Mesenteric fat pad (tissue), 1 donor: ENCODE measurements at regions not wholly inside any gene's neighbourhood (a gene's known extent, or its start where the extent isn't known, plus 50 kb on each side); places are given as distances from the start of the nearest gene placed in this dataset.
"Not testable (repeated sequence)": the region's sequence is repeated elsewhere in the genome, so short reads cannot be mapped to it uniquely, and the experiment has no call there.

Experiments used
- DNase-seq: peaks from one replicate; pipeline ENCODE4 v3.0.0-alpha.2; 2020; ENCODE audit warnings: low spot score
- donor health status: DM: yes; HTN: yes; CAD: no.

DNA sequence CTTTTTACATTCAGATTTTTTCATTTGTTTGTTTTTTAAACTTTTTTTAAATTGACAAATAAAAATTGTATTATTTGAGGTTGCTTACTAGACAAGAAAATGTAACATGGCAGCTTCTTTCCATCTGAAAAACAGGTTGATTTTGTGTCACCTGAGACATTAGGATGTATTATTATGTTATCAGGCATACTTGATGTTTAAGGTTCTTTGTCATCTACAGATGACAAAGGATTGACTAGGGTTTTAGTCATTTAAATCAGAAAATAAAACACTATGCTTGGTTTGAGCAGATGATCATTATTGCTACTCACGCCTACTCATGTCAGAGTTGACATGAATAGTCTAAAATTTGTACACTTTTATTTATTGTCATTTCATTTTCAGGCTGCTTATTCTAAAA is 1494.5 kb downstream of the SLITRK5 start:
- DNase-seq = no peak

DNA sequence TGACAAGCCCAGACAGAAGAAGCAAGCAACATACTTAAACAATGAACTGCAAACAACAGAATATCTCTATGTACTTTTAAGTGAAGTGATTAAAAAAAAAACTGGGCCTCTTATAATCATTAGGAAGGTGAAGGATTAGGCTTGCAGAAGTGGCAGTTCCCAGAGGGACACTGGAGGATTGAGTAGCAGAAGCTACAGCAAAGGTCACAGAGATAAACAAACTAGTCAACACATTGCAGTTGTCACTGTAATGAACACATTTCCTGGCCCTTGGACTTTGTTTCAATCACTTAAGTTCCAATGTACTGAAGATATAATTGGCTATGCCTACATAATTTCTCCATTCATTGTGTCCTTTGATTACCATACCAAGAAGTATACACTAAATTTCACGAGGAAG is 1498.8 kb downstream of the SLITRK5 start:
- no peak for DNase-seq

DNA sequence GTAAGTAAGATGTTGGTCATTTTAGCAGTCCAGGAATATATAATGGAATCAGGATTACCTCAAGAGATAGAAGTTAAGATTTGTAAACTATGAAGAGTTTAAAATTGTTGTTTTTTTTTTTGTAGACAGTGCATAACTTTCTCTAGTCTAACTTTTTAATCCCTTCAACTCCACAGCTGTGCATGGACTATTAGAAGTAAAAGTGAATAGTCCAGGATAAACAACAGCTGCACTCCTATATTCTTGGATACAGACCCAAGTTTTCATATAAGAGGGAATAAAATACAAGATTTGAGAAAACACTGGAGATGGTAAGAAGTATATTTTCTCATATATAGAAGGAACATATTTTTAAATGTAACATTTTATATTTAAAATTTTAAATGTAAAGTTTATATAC is 1509.9 kb downstream of the SLITRK5 start:
- no peak for DNase-seq

DNA sequence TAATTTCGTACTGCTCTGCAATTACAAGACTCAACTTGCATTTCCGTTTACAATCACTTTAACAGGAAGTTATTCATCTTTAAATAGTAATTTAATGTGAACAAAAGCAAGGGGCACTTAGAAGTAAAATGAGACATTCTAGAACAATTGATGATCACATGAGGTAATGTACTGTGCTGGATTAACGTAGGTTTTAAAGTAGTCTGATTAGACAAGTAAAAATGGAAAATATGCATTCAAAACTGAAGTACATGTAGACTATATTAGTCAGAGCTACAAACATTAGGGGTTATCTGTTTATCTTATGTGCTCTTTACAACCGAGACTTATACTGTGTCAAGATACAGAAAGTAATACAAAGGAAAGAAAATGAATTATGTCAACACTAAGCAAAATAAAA is 1528.0 kb downstream of the SLITRK5 start:
- no peak for DNase-seq

GRCh38 chr13:89204435-89204834 is 1533.3 kb downstream of the SLITRK5 start:
- no peak for DNase-seq

GRCh38 chr13:89205856-89206520 is 1534.8 kb downstream of the SLITRK5 start:
- no peak for DNase-seq

GRCh38 chr13:89212186-89212585 is 1541.0 kb downstream of the SLITRK5 start:
- DNase-seq = no peak

- no peak for DNase-seq
Measured at GRCh38 chr13:89214185-89214584, 1543.0 kb downstream of the SLITRK5 start.

- DNase-seq = not testable (repeated sequence)
Measured at GRCh38 chr13:89215319-89215718, 1544.1 kb downstream of the SLITRK5 start.

GRCh38 chr13:89217813-89218212 is 1546.6 kb downstream of the SLITRK5 start:
- DNase-seq = no peak

GRCh38 chr13:89221557-89222158 is 1550.5 kb downstream of the SLITRK5 start:
- no peak for DNase-seq

DNA sequence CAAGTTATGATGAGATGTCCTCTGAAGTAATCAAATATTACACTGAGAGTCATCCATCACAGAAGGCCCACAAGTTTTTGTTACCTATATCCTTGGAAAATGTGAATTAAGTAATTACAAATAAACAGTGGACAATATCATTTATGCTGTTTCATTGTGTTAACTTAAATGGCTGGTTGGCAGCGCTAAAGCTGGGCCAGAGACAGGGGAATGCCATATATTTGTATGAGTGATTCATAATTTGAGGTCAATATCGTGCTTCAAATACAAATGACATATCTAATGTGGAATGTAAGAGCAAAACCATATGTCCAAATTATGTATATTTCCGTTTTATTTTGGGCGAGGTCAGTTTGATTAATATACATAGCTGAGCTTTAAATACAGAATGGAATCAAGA is 1556.2 kb downstream of the SLITRK5 start:
- no peak for DNase-seq

- DNase-seq = no peak
Measured at GRCh38 chr13:89238496-89238895, 1567.3 kb downstream of the SLITRK5 start.

DNA sequence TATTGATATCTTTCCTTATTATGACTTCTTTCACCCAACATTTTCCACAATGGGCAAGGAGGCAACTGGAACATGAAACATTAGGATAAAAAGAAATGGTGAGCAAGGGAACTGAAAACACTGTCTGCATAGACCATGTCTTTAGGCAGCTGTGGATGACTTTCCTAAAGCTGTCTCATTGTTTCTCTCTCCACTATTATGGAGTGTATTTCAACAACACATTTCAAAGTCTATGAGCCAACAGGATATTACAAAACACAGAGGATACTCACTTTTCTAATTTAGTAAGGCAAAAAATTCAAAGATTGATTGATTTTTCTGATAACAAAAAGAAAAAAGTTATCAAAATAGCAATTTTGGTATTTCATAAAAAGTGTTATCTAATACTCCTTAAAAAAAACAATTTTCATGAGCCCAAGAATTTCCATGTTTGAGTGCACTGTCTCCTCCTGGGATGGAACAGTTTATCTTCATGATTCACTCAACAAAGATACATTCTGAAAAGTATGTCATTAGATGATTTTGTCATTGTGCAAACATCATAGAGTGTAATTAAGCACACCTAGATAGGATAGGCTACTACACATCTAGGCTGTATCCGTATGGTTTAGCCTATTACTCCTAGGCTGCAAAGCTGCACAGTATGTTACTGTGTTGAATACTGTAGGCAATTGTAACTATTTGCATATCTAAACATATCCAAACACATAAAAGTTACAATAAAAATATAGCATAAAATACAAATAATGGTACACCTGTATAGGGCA is 1568.4 kb downstream of the SLITRK5 start:
- no peak for DNase-seq

DNA sequence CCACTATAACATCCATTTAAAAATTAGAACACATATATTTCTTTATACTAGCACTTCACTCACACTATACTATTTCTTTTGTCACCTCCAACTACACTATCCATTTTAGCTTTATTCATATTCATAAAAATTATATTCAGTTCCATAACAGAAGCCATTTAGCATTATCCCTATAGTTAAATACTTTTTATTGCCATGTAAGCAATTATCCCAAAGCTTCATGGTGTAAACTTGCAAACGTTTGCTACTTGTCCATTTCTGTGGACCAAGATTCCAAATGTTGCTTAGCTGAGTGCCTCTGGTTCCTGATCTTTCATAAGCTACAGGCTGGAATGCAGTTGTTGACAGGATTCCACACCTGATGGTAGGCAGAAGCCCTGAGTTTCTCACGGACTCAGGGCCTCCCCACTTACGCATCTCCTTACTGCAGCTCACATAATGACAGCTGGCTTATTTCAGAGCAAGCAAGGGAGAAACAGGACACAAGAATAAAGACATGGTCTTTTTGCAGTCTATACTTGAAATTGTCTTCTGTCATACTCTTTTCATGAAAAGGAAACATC is 1584.8 kb downstream of the SLITRK5 start:
- no peak for DNase-seq

- no peak for DNase-seq
Measured at GRCh38 chr13:89267734-89268133, 1596.6 kb downstream of the SLITRK5 start.

DNA sequence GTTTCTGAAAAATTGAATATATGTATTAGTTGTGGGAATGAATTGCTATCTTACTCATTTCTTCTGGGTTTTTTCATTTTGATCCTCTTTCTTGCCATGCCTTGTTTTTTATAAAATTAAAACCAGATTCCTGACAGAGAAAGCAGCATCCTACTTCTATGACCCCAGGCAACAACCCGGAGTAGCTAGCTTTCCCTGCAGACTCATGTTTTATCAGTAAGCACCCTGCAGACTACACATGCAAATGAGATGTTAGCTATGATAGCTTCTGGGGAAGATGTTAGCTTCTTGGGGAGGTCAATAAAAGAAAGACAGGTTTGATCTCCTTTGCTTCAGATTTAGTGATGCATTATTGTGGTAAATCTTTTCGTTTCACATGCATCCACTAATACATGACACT is 1598.6 kb downstream of the SLITRK5 start:
- DNase-seq = no peak

DNA sequence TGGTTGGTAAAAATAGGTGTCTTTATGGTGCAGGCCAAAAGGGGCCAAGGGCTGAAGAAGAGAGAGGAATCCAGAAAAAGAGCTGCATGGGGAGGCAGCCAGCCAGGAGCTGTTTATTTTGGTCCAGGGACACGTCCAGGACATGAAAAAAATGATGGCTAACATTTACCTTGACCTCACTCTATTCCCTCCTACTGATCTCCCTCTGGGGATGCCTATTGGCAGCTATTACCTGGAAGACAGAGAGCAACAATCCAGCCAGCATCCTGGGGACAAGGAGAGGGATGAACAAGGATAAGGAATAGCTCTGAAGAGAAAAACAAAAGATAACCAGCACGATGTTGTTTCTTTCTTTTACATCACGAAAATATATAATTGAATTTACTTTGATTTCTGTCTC is 1599.6 kb downstream of the SLITRK5 start:
- DNase-seq = no peak

- no peak for DNase-seq
Measured at GRCh38 chr13:89279374-89279773, 1608.2 kb downstream of the SLITRK5 start.

DNA sequence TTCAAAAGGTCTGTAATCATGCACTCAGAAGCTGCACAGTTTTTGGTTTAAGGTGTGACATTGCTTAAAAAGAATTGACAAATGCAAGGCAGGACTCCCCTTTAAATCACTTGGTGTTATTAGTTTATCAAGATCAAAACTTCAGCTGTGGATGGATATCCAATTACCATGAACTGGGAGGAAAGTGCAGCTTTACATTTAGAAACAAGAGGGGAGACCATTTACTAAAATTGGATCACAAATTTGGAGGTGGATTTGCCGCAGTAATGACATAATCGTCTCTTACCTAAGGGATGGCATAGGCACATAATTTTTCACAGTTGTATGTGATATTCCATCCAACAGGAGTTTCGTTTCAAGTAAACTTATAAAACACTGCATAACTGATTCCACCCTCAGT is 1610.2 kb downstream of the SLITRK5 start:
- no peak for DNase-seq

DNA sequence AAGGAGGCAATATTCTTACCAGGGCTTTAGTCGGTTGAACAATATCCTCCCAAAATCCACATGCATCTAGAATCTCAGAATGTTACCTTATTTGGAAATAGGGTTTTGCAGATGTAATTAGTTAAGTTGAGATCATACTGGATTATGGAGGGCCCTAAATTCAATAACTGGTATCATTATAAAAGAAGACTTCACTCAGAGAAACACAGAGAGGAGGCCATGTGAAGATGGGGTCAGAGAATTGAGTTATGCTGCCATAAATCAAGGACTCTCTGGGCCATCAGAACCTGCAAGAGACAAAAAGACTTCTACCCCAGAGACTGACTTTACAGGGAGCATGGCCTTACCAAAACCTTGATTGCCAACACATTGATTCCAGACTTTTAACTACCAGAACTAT is 1611.1 kb downstream of the SLITRK5 start:
- DNase-seq = no peak

GRCh38 chr13:89287381-89287780 is 1616.2 kb downstream of the SLITRK5 start:
- DNase-seq = no peak
